C4-2B (cell line): ENCODE measurements at regions not wholly inside any gene's neighbourhood (a gene's known extent, or its start where the extent isn't known, plus 50 kb on each side); places are given as distances from the start of the nearest gene placed in this dataset.

Source experiments
- H3K27ac ChIP-seq: fragments of 450-650 bp; 2 replicates; pipeline ENCODE4 v1.5.1; 2017
- ZFX ChIP-seq: fragments of 450-650 bp; IDR thresholded peaks from 2 replicates; pipeline ENCODE4 v1.6.1; 2017
- TF ChIP-seq, protein P1 (sequence below): fragments of 450-650 bp; conservative IDR thresholded peaks from 2 replicates; pipeline ENCODE4 v1.5.1; 2017; ENCODE audit warnings: mild to moderate bottlenecking

GRCh38 chr6:159431750-159432149 is 261.3 kb downstream of the SOD2 start:
- no peak for TF ChIP-seq ZFX
- TF ChIP-seq, protein P1, sequence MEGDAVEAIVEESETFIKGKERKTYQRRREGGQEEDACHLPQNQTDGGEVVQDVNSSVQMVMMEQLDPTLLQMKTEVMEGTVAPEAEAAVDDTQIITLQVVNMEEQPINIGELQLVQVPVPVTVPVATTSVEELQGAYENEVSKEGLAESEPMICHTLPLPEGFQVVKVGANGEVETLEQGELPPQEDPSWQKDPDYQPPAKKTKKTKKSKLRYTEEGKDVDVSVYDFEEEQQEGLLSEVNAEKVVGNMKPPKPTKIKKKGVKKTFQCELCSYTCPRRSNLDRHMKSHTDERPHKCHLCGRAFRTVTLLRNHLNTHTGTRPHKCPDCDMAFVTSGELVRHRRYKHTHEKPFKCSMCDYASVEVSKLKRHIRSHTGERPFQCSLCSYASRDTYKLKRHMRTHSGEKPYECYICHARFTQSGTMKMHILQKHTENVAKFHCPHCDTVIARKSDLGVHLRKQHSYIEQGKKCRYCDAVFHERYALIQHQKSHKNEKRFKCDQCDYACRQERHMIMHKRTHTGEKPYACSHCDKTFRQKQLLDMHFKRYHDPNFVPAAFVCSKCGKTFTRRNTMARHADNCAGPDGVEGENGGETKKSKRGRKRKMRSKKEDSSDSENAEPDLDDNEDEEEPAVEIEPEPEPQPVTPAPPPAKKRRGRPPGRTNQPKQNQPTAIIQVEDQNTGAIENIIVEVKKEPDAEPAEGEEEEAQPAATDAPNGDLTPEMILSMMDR = no peak
- no peak overlapping the region for H3K27ac ChIP-seq

DNA sequence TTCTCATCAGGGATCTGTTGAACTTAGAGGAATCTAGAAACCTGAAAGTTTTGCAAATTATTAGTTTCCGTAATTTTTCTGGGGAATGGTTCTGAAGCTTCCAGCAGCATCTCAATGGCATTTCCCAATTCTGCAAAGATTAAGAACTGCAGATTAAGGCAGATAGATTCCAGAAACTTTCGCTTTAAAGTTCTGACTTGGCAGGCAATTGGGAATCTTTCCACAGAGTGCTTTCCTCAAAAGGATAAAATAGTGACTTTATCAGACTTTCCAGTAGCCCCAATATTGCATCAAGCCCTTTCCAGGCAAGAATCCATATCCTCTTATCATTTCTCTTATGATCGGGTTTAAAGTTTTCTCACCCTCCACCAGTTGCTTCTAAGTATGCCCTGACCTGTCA is 261.1 kb downstream of the FNDC1 start:
- H3K27ac ChIP-seq = no peak overlapping the region
- TF ChIP-seq, protein P1 = no peak
- TF ChIP-seq ZFX = no peak

DNA sequence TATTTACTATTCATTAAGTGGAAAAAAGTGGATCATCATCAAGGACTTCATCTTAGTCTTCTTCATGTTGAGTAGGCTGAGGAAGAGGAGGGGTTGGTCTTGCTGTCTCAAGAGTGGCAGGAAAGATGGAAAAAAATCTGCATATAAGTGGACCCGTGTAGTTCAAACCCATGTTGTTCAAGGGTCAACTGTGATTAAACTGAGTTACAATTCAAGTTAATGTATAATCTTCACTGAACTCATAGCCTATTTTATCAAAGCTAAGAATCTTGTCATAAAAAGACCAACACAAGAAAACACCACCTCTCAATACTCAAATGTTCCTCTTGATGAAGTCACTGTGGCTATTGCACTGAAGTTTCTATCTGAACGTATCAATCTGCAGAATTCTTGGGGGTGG is 260.2 kb downstream of the FNDC1 start:
- no peak overlapping the region for H3K27ac ChIP-seq
- TF ChIP-seq, protein P1 = no peak
- no peak for TF ChIP-seq ZFX

- TF ChIP-seq, protein P1 = no peak
- TF ChIP-seq ZFX = no peak
- H3K27ac ChIP-seq = no peak overlapping the region
These were observed 258.6 kb downstream of the FNDC1 start for GRCh38 chr6:159427771-159428170.

DNA sequence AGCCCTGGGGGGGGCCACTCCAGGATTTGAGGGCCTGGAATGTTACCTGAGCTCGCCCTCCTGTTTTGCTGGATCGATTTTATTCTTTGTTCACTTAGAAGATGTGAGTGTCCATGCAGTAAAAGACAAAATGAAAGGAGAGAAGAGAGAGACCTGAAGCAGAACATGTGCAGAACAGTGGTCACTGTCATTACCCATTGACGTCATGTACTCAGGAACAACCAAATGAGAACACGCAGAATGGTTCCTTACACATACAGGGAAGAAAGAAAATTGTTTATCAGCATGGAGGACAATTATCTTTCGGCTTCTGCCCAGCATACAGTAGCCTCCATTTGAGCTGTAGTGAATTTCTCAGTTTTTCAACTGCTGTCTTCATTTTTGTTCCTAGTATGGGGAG is 258.1 kb downstream of the FNDC1 start:
- TF ChIP-seq, protein P1 = no peak
- no peak for TF ChIP-seq ZFX
- no peak overlapping the region for H3K27ac ChIP-seq

GRCh38 chr6:159425421-159425820 is 256.2 kb downstream of the FNDC1 start:
- TF ChIP-seq ZFX = no peak
- TF ChIP-seq, protein P1 = no peak
- H3K27ac ChIP-seq = no peak overlapping the region

GRCh38 chr6:159422041-159422984 is 253.1 kb downstream of the FNDC1 start:
- H3K27ac ChIP-seq = no peak overlapping the region
- TF ChIP-seq, protein P1 = no peak
- TF ChIP-seq ZFX = no peak
